Calu3 (cell line): ENCODE measurements at regions not wholly inside any gene's neighbourhood (a gene's known extent, or its start where the extent isn't known, plus 50 kb on each side); places are given as distances from the start of the nearest gene placed in this dataset.

Source experiments
- BruUV-seq: library from RNA; stranded (reverse); fragments of 400-500 nt; replicated peaks from 2 replicates; lab custom pipeline; 2021; lab: Mats Ljungman, UMichigan
- CTCF ChIA-PET: fragments of 300-600 bp; sonication (Branson Sonifier 250); formaldehyde crosslinking; loops from one replicate; lab custom pipeline; 2022; ENCODE audit warnings: antibody characterized with exemption; lab: Charles Lee
- DNase-seq: peaks from one replicate; pipeline ENCODE4 v3.0.0; 2022
- H3K27ac Mint-ChIP-seq: one replicate; pipeline ENCODE4 v1.8.0; 2022; ENCODE audit warnings: mixed read lengths; ENCODE audit not compliant: unreplicated experiment
- H3K27me3 Mint-ChIP-seq: one replicate; pipeline ENCODE4 v1.8.0; 2022; ENCODE audit warnings: mixed read lengths; ENCODE audit not compliant: unreplicated experiment
- H3K36me3 Mint-ChIP-seq: one replicate; pipeline ENCODE4 v1.8.0; 2022; ENCODE audit warnings: mild to moderate bottlenecking, moderate library complexity, mixed read lengths; ENCODE audit not compliant: insufficient read depth, unreplicated experiment
- H3K4me1 Mint-ChIP-seq: one replicate; pipeline ENCODE4 v1.8.0; 2022; ENCODE audit warnings: mild to moderate bottlenecking, low read depth, mixed read lengths; ENCODE audit not compliant: unreplicated experiment
- H3K4me3 Mint-ChIP-seq: one replicate; pipeline ENCODE4 v1.8.0; 2022; ENCODE audit warnings: mild to moderate bottlenecking, low read depth, moderate library complexity, mixed read lengths; ENCODE audit not compliant: unreplicated experiment
- H3K9me3 Mint-ChIP-seq: one replicate; pipeline ENCODE4 v1.8.0; 2022; ENCODE audit warnings: low read depth, mixed read lengths; ENCODE audit not compliant: unreplicated experiment
- intact Hi-C: fragments of 100-400 bp; cut with micrococcal nuclease; formaldehyde crosslinking; loops from one replicate; pipeline ENCODE4 v1.10.0; 2022; ENCODE audit not compliant: unreplicated experiment
- TF ChIP-seq, protein P1 (sequence below): fragments of 200-600 bp; IDR thresholded peaks from one replicate; pipeline ENCODE4 v1.8.0; 2022; ENCODE audit warnings: antibody characterized with exemption; ENCODE audit not compliant: unreplicated experiment

DNA sequence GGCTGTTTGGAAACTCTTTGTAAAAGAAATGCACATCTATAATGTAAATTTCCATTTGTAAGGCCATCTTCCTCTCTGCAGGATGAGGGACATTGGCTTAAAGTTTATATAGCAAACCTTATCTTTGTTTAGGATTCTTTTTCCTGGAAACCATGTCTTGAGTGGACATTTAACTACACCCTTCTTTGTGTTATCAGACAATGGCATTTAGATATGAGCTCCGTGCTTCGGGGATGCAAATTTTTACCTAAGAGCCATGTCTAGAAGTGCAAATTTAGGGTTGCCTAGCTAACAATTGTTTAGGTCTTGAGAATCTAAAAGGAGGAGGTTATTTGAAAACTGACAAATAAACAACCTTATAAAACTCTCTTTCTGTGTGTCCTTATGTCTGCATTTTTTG is 623.8 kb downstream of the MMUT start:
- TF ChIP-seq, protein P1, sequence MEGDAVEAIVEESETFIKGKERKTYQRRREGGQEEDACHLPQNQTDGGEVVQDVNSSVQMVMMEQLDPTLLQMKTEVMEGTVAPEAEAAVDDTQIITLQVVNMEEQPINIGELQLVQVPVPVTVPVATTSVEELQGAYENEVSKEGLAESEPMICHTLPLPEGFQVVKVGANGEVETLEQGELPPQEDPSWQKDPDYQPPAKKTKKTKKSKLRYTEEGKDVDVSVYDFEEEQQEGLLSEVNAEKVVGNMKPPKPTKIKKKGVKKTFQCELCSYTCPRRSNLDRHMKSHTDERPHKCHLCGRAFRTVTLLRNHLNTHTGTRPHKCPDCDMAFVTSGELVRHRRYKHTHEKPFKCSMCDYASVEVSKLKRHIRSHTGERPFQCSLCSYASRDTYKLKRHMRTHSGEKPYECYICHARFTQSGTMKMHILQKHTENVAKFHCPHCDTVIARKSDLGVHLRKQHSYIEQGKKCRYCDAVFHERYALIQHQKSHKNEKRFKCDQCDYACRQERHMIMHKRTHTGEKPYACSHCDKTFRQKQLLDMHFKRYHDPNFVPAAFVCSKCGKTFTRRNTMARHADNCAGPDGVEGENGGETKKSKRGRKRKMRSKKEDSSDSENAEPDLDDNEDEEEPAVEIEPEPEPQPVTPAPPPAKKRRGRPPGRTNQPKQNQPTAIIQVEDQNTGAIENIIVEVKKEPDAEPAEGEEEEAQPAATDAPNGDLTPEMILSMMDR: no peak
- Mint-ChIP-seq H3K9me3 (peaks cover 7% of the 10 kb centered on the region), H3K36me3 (no peaks in the 10 kb centered on the region), H3K4me1 (peaks cover 17% of the 10 kb centered on the region), H3K27me3 (no peaks in the 10 kb centered on the region), H3K4me3 (no peak overlapping the region), H3K27ac (no peak overlapping the region)
- DNase-seq: no peak
- CTCF ChIA-PET: no interaction called here
- BruUV-seq: no TSS peak
- intact Hi-C loops: loop anchor here (5.0 kb wide), 1 partner anchor 1988 kb away; no protein-coding TSS in a partner anchor

DNA sequence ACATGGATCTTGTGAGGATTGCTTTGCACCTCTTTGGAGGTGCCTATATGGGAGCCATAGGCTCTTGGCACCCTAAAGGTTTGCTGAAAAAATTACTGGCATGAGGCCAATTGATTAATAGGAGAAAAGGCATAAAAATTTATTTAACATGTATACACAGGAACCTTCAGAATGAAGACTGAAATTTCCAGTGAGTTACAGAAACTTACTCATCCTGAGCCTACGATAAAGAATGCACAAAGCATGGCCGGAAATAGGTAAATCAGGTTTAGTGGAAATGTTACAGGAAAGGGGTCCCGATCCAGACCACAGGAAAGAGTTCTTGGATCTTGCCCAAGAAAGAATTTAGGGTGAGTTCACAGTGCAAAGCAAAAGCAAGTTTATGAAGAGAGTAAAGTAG is 625.3 kb downstream of the MMUT start:
- peaks cover 16% of the 10 kb centered on the region for H3K4me1 Mint-ChIP-seq
- BruUV-seq: no TSS peak
- H3K27me3 Mint-ChIP-seq: no peaks in the 10 kb centered on the region
- CTCF ChIA-PET: no interaction called here
- intact Hi-C loops: loop anchor here (5.0 kb wide), 1 partner anchor 1990 kb away; no protein-coding TSS in a partner anchor
- no peak overlapping the region for H3K4me3 Mint-ChIP-seq
- H3K27ac Mint-ChIP-seq: no peak overlapping the region
- no peak for DNase-seq
- peaks cover 7% of the 10 kb centered on the region for H3K9me3 Mint-ChIP-seq
- no peaks in the 10 kb centered on the region for H3K36me3 Mint-ChIP-seq
- TF ChIP-seq, protein P1: no peak

DNA sequence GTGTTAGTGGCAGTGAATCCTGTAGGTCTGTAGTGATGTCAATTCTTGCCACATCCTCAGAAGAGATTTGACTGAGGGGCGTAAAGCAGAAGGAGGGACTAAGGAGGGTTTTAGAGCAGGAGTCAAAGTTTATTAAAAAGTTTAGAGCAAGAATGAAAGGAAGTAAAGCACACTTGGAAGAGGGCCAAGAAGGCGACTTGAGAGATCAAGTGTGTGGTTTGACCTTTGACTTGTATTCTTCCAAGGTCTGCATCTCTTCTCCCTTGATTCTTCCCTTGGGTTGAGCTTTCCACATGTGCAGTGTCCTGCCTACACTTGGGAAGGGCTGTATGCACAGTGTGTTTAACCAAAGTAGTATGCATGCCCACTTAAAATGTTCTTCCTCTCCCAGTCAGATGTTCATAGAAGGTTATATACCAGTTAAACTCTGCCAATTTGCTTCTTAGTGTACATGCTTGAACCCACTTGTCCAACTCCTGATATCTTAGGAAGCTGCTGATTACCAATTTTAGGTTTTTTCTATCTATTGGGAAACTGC is 627.6 kb downstream of the MMUT start:
- Mint-ChIP-seq H3K36me3 (no peaks in the 10 kb centered on the region), H3K4me1 (peaks cover 16% of the 10 kb centered on the region), H3K9me3 (no peaks in the 10 kb centered on the region), H3K4me3 (no peak overlapping the region), H3K27ac (no peak overlapping the region), H3K27me3 (no peaks in the 10 kb centered on the region)
- CTCF ChIA-PET: no interaction called here
- no TSS peak for BruUV-seq
- intact Hi-C loops: loop anchor here (5.0 kb wide), 1 partner anchor 1992 kb away; no protein-coding TSS in a partner anchor
- no peak for DNase-seq
- TF ChIP-seq, protein P1: no peak

DNA sequence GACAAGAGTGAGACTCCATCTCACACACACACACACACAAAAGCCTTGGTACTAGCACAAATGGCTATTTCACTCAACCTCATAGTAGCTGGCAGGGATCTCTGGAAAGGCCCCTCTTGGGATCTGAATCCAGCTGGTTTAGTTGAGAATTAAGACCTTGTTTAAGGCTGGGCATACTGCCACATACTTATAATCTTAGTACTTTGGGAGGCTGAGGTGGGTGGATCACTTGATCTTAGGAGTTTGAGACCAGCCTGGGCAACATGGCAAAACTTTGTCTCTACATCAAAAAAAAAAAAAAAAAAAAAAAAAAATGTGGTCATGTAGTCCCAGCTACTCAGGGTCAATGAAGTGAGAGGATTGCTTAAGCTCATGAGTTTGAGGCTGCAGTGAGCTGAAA is 628.3 kb downstream of the MMUT start:
- CTCF ChIA-PET: no interaction called here
- Mint-ChIP-seq H3K27ac (no peak overlapping the region), H3K27me3 (no peaks in the 10 kb centered on the region), H3K4me3 (no peak overlapping the region), H3K36me3 (no peaks in the 10 kb centered on the region), H3K4me1 (peaks cover 16% of the 10 kb centered on the region), H3K9me3 (no peaks in the 10 kb centered on the region)
- TF ChIP-seq, protein P1: no peak
- no TSS peak for BruUV-seq
- no peak for DNase-seq
- intact Hi-C loops: loop anchor here (5.0 kb wide), 1 partner anchor 1993 kb away; no protein-coding TSS in a partner anchor
